GM21786 (cell line): ENCODE measurements at regions not wholly inside any gene's neighbourhood (a gene's known extent, or its start where the extent isn't known, plus 50 kb on each side); places are given as distances from the start of the nearest gene placed in this dataset.
"Not testable (repeated sequence)": the region's sequence is repeated elsewhere in the genome, so short reads cannot be mapped to it uniquely, and the experiment has no call there.

ENCODE experiments used
- ATAC-seq: cut with Tn5 transposase; IDR thresholded peaks from one replicate; pipeline ENCODE4 v1.9.1; 2021; ENCODE audit not compliant: unreplicated experiment

DNA sequence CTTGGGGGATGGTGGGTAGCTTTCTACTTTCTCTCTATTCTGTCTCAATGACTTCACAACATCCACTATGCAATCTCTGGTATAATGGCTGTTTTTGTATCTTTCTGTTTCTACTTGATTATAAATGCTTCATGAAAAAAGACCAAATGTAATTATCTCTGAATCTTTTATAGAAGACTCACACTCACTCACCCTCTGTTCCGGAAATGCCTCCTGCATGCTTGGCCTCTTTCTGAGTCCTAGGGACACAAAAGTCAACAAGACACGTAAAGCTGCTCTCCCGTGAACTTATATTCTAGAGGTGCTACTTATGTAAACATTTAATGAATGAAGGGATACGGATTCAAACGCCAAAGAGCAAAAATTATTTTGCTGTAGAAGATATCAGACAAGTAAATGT, 502.2 kb upstream of the SOX11 start:
- ATAC-seq: no peak

DNA sequence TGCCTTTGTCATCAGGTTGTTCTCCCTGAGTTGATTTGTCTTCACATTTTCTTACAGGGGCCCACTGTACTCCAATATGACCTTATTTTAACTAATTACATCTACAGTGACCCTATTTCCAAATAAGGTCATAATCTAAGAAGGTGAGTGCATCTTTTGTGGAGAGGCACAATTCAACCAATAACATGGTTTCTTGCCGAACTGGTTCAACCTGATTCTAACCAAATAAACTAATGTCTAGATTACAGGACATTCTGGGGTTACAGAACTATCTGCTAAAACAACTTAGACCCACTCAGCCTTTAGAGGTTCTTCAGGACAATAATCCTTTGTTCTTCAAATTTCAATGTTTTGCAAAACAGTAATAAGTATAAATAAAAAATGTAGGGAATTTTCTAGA, 496.5 kb upstream of the SOX11 start:
- no peak for ATAC-seq

- no peak for ATAC-seq
Measured at GRCh38 chr2:5203134-5203755, 488.9 kb upstream of the SOX11 start.

GRCh38 chr2:5206742-5207141, 485.4 kb upstream of the SOX11 start:
- not testable (repeated sequence) for ATAC-seq

DNA sequence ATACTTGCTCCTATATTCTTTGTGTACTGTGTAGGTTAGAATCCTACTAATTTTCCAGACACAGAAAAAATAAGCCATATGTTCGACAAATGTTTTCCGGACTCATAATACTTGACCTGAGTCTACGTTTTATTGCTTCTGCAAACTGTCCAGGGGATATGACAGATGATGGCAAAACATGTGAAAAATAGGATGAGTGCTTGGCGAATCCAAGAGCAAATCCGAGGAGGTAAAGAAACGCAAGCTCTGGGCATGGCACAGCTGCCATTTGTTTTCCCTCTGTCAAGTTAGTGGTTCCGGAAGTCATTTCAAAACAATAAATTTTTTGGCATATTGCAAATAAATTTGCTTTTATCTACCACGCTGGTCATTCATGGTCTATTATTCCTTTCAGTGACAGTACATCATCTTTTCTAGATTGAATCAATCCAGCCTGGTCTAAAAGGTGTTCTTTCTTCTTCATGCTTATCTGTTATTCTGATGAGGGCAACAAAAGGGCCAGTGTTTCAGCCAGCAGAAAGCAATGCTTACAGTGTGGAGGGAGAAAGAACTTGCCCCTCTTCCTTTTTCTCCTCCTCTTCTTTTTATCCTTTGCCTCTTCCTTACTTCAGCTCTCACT, 476.1 kb upstream of the SOX11 start:
- ATAC-seq: no peak

GRCh38 chr2:5227062-5227699, 465.0 kb upstream of the SOX11 start:
- no peak for ATAC-seq

DNA sequence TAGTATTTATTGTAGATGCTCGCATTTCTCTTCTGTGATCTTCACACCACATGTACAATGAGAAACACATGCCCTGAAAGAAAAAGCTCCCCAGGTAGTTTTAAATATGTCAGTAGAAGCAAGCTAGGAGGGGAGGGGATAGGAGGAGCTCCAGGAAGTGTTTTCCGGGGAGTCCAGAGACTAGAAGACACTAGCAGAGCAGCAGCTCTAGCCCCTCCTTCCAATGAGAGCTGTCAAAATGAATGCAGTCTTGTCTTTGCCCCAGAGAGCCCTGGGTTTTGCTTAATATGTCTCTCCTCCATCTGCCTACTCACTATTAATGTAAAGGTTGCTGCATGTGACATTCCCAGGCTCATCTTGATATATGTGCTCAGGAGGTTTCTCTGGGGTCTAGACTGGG, 462.6 kb upstream of the SOX11 start:
- ATAC-seq: no peak

DNA sequence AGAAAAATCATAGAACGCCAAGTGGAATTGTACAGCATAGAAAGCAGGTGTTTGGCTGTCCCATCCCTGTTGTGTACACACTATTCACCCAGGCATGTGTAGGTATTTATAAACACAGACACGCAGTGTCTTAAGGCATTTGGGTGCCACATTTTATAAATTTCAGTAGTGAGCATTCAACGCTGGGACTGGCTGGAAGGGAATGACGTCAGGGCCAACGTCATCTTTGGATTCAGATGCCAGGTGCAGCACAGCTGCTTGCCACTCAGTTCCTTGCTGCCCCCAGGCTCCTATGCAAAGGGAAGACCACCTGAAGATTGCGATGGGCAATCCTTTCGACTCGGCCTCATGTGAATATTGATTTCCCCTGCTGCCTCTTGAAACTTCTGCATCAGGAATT, 461.7 kb upstream of the SOX11 start:
- no peak for ATAC-seq

DNA sequence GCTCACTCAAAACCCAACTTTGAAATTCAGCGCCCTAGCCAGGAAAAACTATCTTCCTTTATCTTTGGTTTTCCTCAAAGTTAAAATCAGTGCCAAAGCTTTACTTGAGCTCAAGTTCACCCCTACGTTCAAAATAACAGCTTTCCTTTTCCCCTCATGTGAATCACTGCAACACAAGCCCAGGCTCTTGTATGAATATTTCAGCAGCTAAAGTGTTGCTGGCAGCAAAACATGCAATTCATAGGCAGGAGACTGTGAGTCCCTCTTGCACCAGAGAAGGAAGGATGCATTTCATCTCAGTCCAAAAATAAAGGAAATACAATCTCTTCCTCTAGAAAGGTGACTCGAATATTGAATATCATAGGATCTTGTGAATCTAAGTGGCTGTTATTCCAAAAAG, 461.3 kb upstream of the SOX11 start:
- no peak for ATAC-seq

- no peak for ATAC-seq
Measured at GRCh38 chr2:5231287-5231686, 460.9 kb upstream of the SOX11 start.

GRCh38 chr2:5234563-5234962, 457.6 kb upstream of the SOX11 start:
- ATAC-seq: no peak

- ATAC-seq: no peak
Measured at GRCh38 chr2:5235701-5236100, 456.5 kb upstream of the SOX11 start.

- no peak for ATAC-seq
Measured at GRCh38 chr2:5236249-5236648, 455.9 kb upstream of the SOX11 start.

DNA sequence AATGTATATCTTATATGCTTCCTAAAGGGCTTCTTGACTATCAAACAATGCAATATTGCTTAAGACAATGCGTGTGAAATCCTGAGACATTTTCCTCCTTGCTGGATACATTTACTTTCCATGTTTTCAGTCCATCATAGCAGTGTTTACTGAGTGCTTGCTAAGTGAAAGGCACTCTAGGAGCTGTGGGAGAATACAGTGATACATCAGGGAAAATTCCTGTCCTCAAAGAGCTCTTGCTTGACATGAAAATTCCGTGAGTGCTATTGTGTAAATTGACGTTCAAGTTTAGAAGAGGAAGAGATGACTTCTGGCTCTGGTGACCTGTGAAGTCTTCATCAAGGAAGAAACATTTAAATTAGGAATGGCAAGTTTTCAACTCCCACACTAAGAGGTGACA, 449.4 kb upstream of the SOX11 start:
- ATAC-seq: no peak

DNA sequence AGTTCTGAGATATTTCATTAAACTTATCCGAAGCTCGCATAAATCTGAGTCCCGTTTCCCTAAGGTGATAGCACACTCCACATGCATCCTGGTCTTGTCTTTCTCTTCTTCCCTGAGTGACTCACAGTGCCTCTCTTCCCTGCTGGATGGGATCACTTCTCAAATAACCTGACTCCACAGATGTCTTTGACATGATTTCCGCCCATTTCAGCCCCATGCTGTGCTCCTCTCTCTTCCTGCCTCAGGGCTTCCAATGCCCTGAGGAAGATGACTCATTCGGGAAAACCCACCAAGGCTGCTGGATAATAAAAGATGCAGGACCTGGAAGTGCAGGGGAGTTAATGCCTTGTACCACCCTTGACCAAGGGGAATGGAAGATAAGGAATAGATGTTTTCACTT, 441.7 kb upstream of the SOX11 start:
- no peak for ATAC-seq

GRCh38 chr2:5253263-5253662, 438.9 kb upstream of the SOX11 start:
- no peak for ATAC-seq

DNA sequence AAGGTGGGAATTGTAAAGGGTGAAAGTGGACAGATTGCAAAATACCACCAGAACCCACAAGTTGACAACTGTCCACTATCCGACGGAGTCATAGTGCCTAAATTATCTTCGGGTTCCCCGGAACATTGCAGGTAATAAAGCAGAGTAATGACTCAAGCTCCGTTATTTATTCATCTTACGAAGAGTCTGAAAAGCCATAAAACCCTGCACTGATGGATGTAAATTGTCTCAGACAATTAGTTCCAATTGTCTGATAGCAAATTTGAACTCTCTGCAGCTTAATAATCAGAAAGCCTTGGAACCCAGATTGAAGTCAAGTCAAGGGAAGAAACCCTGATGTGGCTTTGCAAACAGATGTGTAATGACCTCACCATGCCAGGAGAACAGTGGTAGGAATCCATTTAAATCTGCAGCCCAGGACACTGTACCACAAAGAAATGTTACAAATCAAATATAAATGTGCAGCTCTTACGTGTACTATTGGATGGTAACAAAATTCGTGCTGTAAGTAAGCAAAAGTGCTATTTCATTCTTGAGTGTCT, 437.3 kb upstream of the SOX11 start:
- ATAC-seq: no peak

GRCh38 chr2:5263291-5263690, 428.9 kb upstream of the SOX11 start:
- ATAC-seq: no peak

DNA sequence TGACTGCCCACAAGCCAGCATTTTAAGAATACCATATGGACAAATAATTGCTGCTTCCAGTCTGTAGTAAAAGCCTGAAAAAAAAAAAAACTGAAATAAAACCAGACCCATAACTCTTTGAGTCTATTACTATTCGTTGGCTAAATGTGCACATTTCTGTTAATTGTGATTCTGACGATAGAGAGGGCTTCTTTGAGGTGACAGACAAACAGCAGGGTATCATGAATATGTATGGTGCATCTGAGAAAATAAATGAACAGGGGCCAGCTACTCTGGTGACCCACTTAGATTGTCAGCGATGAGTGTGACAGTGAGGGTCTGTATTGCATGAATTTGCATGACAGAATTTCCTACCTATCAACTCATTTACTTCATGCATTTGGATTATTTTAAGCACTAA, 427.8 kb upstream of the SOX11 start:
- no peak for ATAC-seq

GRCh38 chr2:5285061-5285460, 407.1 kb upstream of the SOX11 start:
- no peak for ATAC-seq

- no peak for ATAC-seq
Measured at GRCh38 chr2:5285872-5286769, 406.1 kb upstream of the SOX11 start.
